COLO668 (cell line): ENCODE measurements at regions not wholly inside any gene's neighbourhood (a gene's known extent, or its start where the extent isn't known, plus 50 kb on each side); places are given as distances from the start of the nearest gene placed in this dataset.

Experiments
- DNase-seq: peaks from one replicate; lab custom pipeline; 2025; ENCODE audit not compliant: unreplicated experiment; lab: John Stamatoyannopoulos, UW

GRCh38 chr1:34406833-34407539 lies 230.3 kb downstream of the C1orf94 start:
- DNase-seq: no peak

GRCh38 chr1:34408011-34408410 lies 231.3 kb downstream of the C1orf94 start:
- DNase-seq: no peak

GRCh38 chr1:34409689-34410229 lies 233.1 kb downstream of the C1orf94 start:
- no peak for DNase-seq

GRCh38 chr1:34412598-34413370 lies 236.1 kb downstream of the C1orf94 start:
- DNase-seq: no peak

- DNase-seq: no peak
These were observed 238.4 kb downstream of the C1orf94 start for GRCh38 chr1:34415140-34415539.

GRCh38 chr1:34418166-34418565 lies 241.5 kb downstream of the C1orf94 start:
- no peak for DNase-seq

- no peak for DNase-seq
These were observed 243.0 kb downstream of the C1orf94 start for GRCh38 chr1:34419663-34420136.

GRCh38 chr1:34425046-34425445 lies 248.3 kb downstream of the C1orf94 start:
- DNase-seq: no peak

GRCh38 chr1:34425785-34426184 lies 249.1 kb downstream of the C1orf94 start:
- no peak for DNase-seq

GRCh38 chr1:34426325-34426896 lies 249.7 kb downstream of the C1orf94 start:
- no peak for DNase-seq

GRCh38 chr1:34427170-34427569 lies 250.5 kb downstream of the C1orf94 start:
- DNase-seq: no peak

- no peak for DNase-seq
These were observed 256.4 kb downstream of the C1orf94 start for GRCh38 chr1:34433099-34433498.

- no peak for DNase-seq
These were observed 260.1 kb downstream of the C1orf94 start for GRCh38 chr1:34436836-34437235.

GRCh38 chr1:34441259-34442069 lies 264.8 kb downstream of the C1orf94 start:
- DNase-seq: no peak

- DNase-seq: no peak
These were observed 267.8 kb downstream of the C1orf94 start for GRCh38 chr1:34444516-34444915.

GRCh38 chr1:34450325-34450724 lies 273.6 kb downstream of the C1orf94 start:
- no peak for DNase-seq

GRCh38 chr1:34452451-34452850 lies 275.7 kb downstream of the C1orf94 start:
- DNase-seq: no peak

GRCh38 chr1:34455121-34455520 lies 278.4 kb downstream of the C1orf94 start:
- DNase-seq: no peak

- peak; percentile 47 for DNase-seq
These were observed 283.5 kb downstream of the C1orf94 start for GRCh38 chr1:34460193-34460592.

- no peak for DNase-seq
These were observed 284.4 kb upstream of the GJB5 start for GRCh38 chr1:34470401-34470800.

- no peak for DNase-seq
These were observed 280.3 kb upstream of the GJB5 start for GRCh38 chr1:34474566-34474965.
